RPMI8226 (cell line): ENCODE measurements at regions not wholly inside any gene's neighbourhood (a gene's known extent, or its start where the extent isn't known, plus 50 kb on each side); places are given as distances from the start of the nearest gene placed in this dataset.

Experiments
- DNase-seq: peaks from one replicate; pipeline ENCODE4 v3.0.0-alpha.2; 2015

- DNase-seq: no peak
Observed at GRCh38 chrX:8868070-8868773, 67.0 kb upstream of the FAM9A start.

- no peak for DNase-seq
Observed at GRCh38 chrX:8867406-8867805, 66.2 kb upstream of the FAM9A start.

- DNase-seq: no peak
Observed at GRCh38 chrX:8864161-8864560, 63.0 kb upstream of the FAM9A start.

GRCh38 chrX:8861908-8862307 is 60.7 kb upstream of the FAM9A start:
- DNase-seq: no peak

GRCh38 chrX:8851231-8851886 is 50.2 kb upstream of the FAM9A start:
- DNase-seq: no peak
